ENCODE measurements at regions not wholly inside any gene's neighbourhood (a gene's known extent, or its start where the extent isn't known, plus 50 kb on each side); places are given as distances from the start of the nearest gene placed in this dataset.
"Not testable (repeated sequence)": the region's sequence is repeated elsewhere in the genome, so short reads cannot be mapped to it uniquely, and the experiment has no call there.

- no peak for DNase-seq (ENCODE audit: extremely low read depth, low read depth)
- no peak for TF ChIP-seq CTCF (IDR thresholded peaks at IDR 0.05; ENCODE audit: low read depth, low read length)
These were observed 117.9 kb upstream of the TNRC6C start for GRCh38 chr17:77840513-77841165.

GRCh38 chr17:77841742-77842527, 116.6 kb upstream of the TNRC6C start:
- no peak for DNase-seq (ENCODE audit: extremely low read depth, low read depth)

GRCh38 chr17:77842528-77843147, 115.9 kb upstream of the TNRC6C start:
- no peak for DNase-seq (ENCODE audit: extremely low read depth, low read depth)
- no peak for TF ChIP-seq CTCF (IDR thresholded peaks at IDR 0.05; ENCODE audit: low read depth, low read length)

More at GRCh38 chr17:77841742-77842527, 116.6 kb upstream of the TNRC6C start:
- no peak for TF ChIP-seq CTCF (IDR thresholded peaks at IDR 0.05; ENCODE audit: low read depth, low read length)

- not testable (repeated sequence) for DNase-seq (ENCODE audit: extremely low read depth, low read depth)
These were observed 115.1 kb upstream of the TNRC6C start for GRCh38 chr17:77843255-77843895.

GRCh38 chr17:77843896-77844295, 114.6 kb upstream of the TNRC6C start:
- no peak for TF ChIP-seq CTCF (IDR thresholded peaks at IDR 0.05; ENCODE audit: low read depth, low read length)
- DNase-seq (ENCODE audit: extremely low read depth, low read depth) = no peak

- no peak for TF ChIP-seq CTCF (IDR thresholded peaks at IDR 0.05; ENCODE audit: low read depth, low read length)
These were observed 113.8 kb upstream of the TNRC6C start for GRCh38 chr17:77844681-77845080.

GRCh38 chr17:77845541-77846225, 112.8 kb upstream of the TNRC6C start:
- TF ChIP-seq CTCF (IDR thresholded peaks at IDR 0.05; ENCODE audit: low read depth, low read length) = no peak
- DNase-seq (ENCODE audit: extremely low read depth, low read depth) = no peak

More at GRCh38 chr17:77844681-77845080, 113.8 kb upstream of the TNRC6C start:
- DNase-seq (ENCODE audit: extremely low read depth, low read depth) = no peak

Measured in AG09319 (cell line).